AG04450 (cell line): ENCODE measurements at regions not wholly inside any gene's neighbourhood (a gene's known extent, or its start where the extent isn't known, plus 50 kb on each side); places are given as distances from the start of the nearest gene placed in this dataset.
"Not testable (repeated sequence)": the region's sequence is repeated elsewhere in the genome, so short reads cannot be mapped to it uniquely, and the experiment has no call there.

Experiments used
- CTCF ChIA-PET: fragments of 300-600, 350-600 bp; formaldehyde crosslinking; extraction: SDS; loops from one replicate; lab custom pipeline; 2022; ENCODE audit warnings: antibody characterized with exemption, inconsistent platforms; lab: Charles Lee
- POLR2A ChIA-PET: fragments of 350-600 bp; formaldehyde crosslinking; extraction: SDS; loops from one replicate; lab custom pipeline; 2021; ENCODE audit warnings: antibody characterized with exemption, inconsistent platforms; lab: Yijun Ruan, JAX
- DNase-seq: peaks from one replicate; pipeline ENCODE4 v3.0.0-alpha.2; 2011; ENCODE audit warnings: low read depth, low spot score
- H3K27ac ChIP-seq: one replicate; pipeline ENCODE4 v1.5.1; 2012; ENCODE audit warnings: low read depth, low read length, control low read depth
- H3K27me3 ChIP-seq: one replicate; pipeline ENCODE4 v1.6.0; 2012; ENCODE audit warnings: low read length; ENCODE audit not compliant: control insufficient read depth, insufficient read depth
- H3K4me3 ChIP-seq: 2 replicates; pipeline ENCODE4 v1.5.1; 2011; ENCODE audit warnings: mild to moderate bottlenecking, low read depth, low read length, control low read depth
- H3K9me3 ChIP-seq: 2 replicates; pipeline ENCODE4 v1.5.1; 2012; ENCODE audit warnings: low read length; ENCODE audit not compliant: control insufficient read depth, insufficient read depth
- TF ChIP-seq, protein P1 (sequence below): IDR thresholded peaks from 2 replicates; pipeline ENCODE4 v1.5.1; 2011; ENCODE audit warnings: low read depth, low read length, control low read depth, inconsistent platforms

GRCh38 chr16:80910434-80910833 is 96.3 kb downstream of the CMC2 start:
- ChIA-PET CTCF (interaction anchor here (1.2 kb wide), 1 partner anchor 14 kb away, joined by 5 read pairs; no protein-coding TSS in a partner anchor), POLR2A (no interaction called here)
- Histone ChIP-seq H3K27me3 (no peaks in the 10 kb centered on the region), H3K4me3 (no peak overlapping the region), H3K9me3 (no peaks in the 10 kb centered on the region; the same call in 1 of the 2 replicates), H3K27ac (no peak overlapping the region)
- TF ChIP-seq, protein P1, sequence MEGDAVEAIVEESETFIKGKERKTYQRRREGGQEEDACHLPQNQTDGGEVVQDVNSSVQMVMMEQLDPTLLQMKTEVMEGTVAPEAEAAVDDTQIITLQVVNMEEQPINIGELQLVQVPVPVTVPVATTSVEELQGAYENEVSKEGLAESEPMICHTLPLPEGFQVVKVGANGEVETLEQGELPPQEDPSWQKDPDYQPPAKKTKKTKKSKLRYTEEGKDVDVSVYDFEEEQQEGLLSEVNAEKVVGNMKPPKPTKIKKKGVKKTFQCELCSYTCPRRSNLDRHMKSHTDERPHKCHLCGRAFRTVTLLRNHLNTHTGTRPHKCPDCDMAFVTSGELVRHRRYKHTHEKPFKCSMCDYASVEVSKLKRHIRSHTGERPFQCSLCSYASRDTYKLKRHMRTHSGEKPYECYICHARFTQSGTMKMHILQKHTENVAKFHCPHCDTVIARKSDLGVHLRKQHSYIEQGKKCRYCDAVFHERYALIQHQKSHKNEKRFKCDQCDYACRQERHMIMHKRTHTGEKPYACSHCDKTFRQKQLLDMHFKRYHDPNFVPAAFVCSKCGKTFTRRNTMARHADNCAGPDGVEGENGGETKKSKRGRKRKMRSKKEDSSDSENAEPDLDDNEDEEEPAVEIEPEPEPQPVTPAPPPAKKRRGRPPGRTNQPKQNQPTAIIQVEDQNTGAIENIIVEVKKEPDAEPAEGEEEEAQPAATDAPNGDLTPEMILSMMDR, result no peak
- no peak for DNase-seq

DNA sequence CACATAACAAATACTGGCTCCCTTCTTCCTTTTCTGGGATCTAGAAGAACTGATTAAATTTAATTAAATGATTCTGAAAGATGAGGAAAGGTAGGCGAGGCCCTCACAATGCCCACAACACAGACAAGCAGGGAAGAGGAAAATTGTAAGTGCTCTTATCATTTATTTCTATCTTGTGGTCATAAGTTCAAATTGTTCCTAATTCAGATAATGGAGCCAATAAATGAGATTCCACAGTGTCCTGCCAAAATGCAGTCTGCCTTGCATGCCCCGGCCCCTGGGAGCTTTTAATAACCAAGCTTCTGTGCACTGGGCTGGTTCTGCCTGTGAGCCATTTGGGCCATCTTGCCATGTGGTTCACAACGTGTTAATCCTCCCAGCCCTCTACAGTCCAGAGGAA is 97.0 kb downstream of the CMC2 start:
- DNase-seq, result no peak
- ChIA-PET CTCF (interaction anchor here (1.2 kb wide), 1 partner anchor 15 kb away, joined by 5 read pairs; no protein-coding TSS in a partner anchor), POLR2A (no interaction called here)
- H3K4me3 ChIP-seq, result no peak overlapping the region
- no peaks in the 10 kb centered on the region for H3K27me3 ChIP-seq
- H3K9me3 ChIP-seq, result no peaks in the 10 kb centered on the region; the same call in 1 of the 2 replicates
- TF ChIP-seq, protein P1, result no peak
- no peak overlapping the region for H3K27ac ChIP-seq

DNA sequence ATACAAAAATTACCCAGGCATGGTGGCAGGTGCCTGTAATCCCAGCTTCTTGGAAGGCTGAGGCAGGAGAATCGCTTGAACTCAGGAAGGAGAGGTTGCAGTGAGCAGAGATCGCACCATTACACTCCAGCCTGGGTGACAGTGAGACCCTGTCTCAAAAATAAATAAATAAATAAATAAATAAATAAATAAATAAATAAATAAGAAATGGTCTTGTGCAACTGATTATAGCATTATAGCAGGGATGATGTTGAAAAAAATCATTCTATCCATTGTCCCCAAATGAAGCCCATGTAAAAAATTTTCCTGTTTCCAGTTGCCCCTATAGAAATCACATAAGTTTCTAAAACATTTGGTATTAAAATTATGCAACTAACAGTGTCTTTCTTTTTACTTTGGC is 100.5 kb downstream of the CMC2 start:
- DNase-seq, POLR2A ChIA-PET, H3K27ac ChIP-seq, H3K4me3 ChIP-seq, H3K27me3 ChIP-seq, H3K9me3 ChIP-seq, CTCF ChIA-PET: not testable (repeated sequence)

GRCh38 chr16:80903616-80904015 is 99.2 kb upstream of the CDYL2 start:
- no peak for DNase-seq
- TF ChIP-seq, protein P1, result no peak
- ChIA-PET CTCF (no interaction called here), POLR2A (no interaction called here)
- no peak overlapping the region for H3K27ac ChIP-seq
- H3K9me3 ChIP-seq, result no peaks in the 10 kb centered on the region; the same call in 1 of the 2 replicates
- no peak overlapping the region for H3K4me3 ChIP-seq
- H3K27me3 ChIP-seq, result no peaks in the 10 kb centered on the region

GRCh38 chr16:80902306-80903110 is 98.1 kb upstream of the CDYL2 start:
- no peak overlapping the region for H3K27ac ChIP-seq
- ChIA-PET POLR2A (no interaction called here), CTCF (no interaction called here)
- H3K27me3 ChIP-seq, result no peaks in the 10 kb centered on the region
- TF ChIP-seq, protein P1, result no peak
- H3K4me3 ChIP-seq, result no peak overlapping the region
- DNase-seq, result no peak
- H3K9me3 ChIP-seq, result no peaks in the 10 kb centered on the region; the same call in 1 of the 2 replicates
